GM18873 (cell line): ENCODE measurements at regions not wholly inside any gene's neighbourhood (a gene's known extent, or its start where the extent isn't known, plus 50 kb on each side); places are given as distances from the start of the nearest gene placed in this dataset.

Source experiments
- ATAC-seq: cut with Tn5 transposase; IDR thresholded peaks from one replicate; pipeline ENCODE4 v1.9.1; 2021; ENCODE audit warnings: mild to moderate bottlenecking, moderate library complexity, moderate number of reproducible peaks; ENCODE audit not compliant: unreplicated experiment, low FRiP score

DNA sequence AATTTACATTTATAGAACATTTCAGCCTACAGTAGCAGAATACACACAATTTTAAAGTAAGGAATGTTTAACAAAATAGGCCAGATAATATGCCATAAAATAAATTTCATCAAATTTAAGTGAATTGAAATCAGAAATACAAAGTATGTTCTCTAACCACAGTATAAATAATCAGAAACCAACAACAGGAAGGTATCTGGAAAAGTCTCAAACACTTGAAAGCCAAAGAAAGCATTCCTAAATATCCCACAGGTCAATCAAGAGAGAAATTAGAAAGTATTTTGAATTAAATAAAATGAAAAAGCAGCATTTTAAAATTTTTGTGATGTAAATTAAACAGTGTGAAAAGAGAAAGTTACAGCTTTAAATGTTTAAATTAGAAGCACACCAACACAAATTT, 899.2 kb downstream of the PDHA2 start:
- ATAC-seq = no peak

DNA sequence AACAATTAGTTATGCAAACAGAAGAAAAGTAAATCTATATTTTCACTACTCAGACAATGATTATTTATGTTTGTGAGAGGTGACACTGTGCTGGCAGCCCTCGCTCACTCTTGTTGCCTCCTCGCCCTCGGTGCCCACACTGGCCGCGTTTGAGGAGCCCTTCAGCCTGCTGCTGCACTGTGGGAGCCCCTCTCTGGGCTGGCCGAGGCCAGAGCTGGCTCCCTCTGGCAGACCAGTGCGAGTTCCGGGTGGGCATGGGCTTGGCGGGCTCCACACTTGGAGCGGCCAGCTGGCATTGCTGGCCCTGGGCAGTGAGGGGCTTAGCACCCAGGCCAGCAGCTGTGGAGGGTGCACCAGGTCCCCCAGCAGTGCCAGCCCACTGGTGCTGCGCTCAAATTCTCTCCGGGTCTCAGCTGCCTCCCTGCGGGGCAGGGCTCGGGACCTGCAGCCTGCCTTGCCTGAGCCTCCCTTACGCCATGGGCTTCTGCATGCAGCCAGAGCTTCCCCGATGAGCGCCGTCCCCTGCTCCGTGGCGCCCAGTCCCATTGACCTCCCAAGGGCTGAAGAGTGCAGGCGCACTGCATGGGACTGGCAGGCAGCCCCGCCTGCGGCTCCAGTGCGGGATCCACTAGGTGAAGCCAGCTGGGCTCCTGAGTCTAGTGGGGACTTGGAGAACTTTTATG, 902.6 kb downstream of the PDHA2 start:
- no peak for ATAC-seq

- ATAC-seq = no peak
Measured at GRCh38 chr4:96744676-96745075, 904.8 kb downstream of the PDHA2 start.

- no peak for ATAC-seq
Measured at GRCh38 chr4:96753216-96753615, 913.3 kb downstream of the PDHA2 start.

DNA sequence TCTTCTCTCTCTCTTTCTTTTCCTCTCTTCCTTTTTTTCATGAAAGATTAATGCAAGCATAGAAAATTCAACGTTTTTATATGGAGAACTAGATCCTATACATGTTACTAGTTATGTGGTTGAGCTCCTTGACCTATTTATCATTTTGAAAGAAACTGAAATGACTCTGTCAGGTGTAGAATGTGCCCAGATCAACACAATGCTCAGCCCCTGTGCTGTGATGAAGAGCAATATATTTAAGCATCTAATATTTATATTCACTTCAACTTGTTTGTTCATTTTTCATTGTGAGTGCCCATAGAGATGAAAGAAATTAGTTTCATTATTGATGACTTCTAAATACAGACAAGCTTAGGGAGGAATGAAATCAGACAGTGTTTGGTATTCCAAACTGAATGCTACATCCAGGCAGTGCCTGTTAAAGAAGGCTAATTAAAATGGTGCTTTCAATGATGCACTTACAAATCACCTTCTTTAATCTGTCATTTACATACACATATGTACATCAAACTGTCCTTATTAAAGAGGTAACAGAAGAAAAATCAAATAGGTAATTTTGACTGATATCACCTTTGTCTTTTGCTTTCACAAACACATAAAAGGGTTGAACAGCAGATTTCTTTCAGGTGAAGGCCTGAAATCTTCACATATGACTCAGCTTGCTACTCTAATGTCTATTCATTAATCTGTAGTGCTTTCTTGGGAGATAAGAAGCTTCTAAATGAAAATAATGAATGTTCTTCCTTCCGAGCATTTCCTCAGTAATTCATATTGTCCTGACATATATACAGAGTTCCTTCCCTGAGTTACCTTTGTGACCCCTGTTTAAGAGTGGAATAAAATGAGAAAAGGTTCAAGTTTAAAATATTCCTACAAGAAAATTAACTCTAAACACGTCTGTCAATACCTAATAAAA, 915.9 kb downstream of the PDHA2 start:
- no peak for ATAC-seq

GRCh38 chr4:96756584-96756983, 916.7 kb downstream of the PDHA2 start:
- ATAC-seq = no peak

GRCh38 chr4:96763546-96763945, 923.7 kb downstream of the PDHA2 start:
- no peak for ATAC-seq

- ATAC-seq = no peak
Measured at GRCh38 chr4:96766359-96766758, 926.5 kb downstream of the PDHA2 start.

- ATAC-seq = no peak
Measured at GRCh38 chr4:96767815-96768480, 928.1 kb downstream of the PDHA2 start.

DNA sequence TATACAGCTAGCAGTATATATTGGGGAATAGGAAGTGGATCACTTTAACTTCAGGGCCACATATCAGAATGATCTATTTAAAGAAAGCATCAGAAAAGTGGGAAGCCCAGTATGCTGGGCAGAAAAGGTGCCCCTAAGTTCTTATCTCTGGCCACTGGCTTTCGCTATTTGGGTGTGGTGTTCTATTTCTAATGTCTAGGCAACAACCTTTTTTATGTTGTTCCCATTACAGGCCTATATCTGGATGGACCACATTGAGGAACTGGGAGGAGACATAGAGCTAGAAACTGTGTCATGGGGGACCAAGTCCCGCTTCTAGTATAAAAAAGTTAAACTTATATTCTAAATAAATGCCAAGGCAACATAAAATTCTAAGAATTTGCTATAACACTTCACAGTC, 935.6 kb downstream of the PDHA2 start:
- no peak for ATAC-seq

GRCh38 chr4:96776920-96777527, 937.1 kb downstream of the PDHA2 start:
- no peak for ATAC-seq

DNA sequence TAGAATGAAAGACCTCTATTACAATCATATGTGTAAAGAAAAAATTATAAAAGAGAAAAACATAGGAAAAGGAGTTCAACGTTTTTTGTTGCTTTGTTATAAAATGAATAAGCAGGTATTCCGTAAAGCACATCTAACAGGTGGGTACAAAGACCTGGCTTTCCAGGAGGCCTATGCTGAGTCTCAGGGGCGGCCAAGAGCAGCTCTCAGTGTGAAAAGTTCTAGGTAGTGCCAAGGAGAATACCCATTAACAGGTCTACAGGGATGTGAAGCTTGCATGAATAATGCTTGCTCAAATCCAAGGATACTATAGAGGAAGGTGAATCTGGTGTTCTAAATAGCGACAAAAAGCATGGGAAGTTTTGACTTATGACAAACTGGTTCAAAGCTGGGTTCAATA, 944.4 kb downstream of the PDHA2 start:
- no peak for ATAC-seq

DNA sequence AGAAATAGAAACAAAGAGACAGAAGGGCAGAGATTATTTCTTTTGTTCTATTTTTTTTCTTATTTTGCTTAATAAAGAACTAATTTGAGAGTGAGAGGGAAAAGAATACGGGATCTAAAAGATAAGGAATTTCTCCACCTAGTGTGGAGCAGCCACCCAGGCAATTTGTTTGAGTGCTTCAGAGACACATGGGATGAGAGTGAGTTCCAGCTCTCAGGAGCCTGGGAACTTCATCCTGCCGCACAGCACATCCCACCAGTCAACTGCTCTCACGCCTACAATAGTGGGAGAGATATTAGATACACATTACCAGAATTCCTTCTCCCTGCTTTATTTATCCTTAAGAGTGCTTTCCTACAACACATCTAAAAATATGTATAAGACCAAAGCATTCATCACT, 946.4 kb downstream of the PDHA2 start:
- ATAC-seq = no peak

DNA sequence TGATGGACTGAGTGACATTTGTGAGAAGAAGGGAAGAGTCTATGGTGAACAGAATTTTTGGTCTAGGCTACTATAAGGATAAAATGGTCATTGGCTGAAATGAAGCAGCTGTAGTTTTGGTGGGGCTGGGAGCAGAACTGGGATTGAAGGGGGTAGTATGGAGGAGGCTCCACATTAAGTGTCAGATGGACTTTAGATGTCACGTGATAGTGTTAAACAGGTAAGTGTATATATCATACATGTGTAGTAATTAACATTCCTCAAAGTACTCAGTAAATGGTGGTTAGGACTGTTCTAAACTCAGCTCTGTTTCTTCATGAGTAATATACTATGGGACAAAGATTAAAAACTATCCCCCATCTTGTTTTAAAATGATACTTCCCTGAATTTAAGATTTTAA, 947.9 kb downstream of the PDHA2 start:
- no peak for ATAC-seq

DNA sequence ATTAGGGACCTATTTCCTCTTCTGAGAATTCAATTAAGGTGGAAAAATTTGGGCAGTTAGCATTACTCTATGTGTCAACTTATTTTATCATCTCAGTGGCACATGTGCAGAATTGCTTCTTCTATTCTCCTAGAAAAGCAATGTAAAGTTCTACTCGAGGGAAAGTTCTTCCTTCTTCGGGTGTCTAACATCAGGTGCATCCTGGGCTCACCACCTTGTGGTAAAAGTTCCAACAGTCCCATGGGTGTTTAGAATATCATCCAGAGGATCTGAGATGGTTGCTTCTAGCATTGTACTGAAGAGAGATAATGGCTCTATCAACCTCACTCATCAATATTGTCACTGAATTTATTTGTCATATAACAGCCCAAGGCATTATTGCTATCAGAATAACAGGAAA, 969.7 kb downstream of the PDHA2 start:
- ATAC-seq = no peak

GRCh38 chr4:96827086-96827485, 987.2 kb downstream of the PDHA2 start:
- ATAC-seq = no peak

GRCh38 chr4:96833831-96834230, 993.9 kb downstream of the PDHA2 start:
- no peak for ATAC-seq

- no peak for ATAC-seq
Measured at GRCh38 chr4:96835991-96836390, 996.1 kb downstream of the PDHA2 start.

- ATAC-seq = no peak
Measured at GRCh38 chr4:96839441-96839840, 999.5 kb downstream of the PDHA2 start.

- no peak for ATAC-seq
Measured at GRCh38 chr4:96841801-96842200, 1001.9 kb downstream of the PDHA2 start.
